Endodermal cell (in vitro differentiated cells): ENCODE measurements at regions not wholly inside any gene's neighbourhood (a gene's known extent, or its start where the extent isn't known, plus 50 kb on each side); places are given as distances from the start of the nearest gene placed in this dataset.

Experiments used
- DNase-seq: peaks from one replicate; pipeline ENCODE4 v3.0.0-alpha.2; 2017
- H3K27ac ChIP-seq: 2 replicates; pipeline ENCODE4 v1.5.1; 2013; ENCODE audit warnings: mild to moderate bottlenecking, low read depth, low read length, moderate library complexity
- H3K27me3 ChIP-seq: 2 replicates; pipeline ENCODE4 v1.6.1; 2013; ENCODE audit warnings: mild to moderate bottlenecking, low read length, moderate library complexity; ENCODE audit not compliant: insufficient read depth, control insufficient read depth, poor library complexity, severe bottlenecking
- H3K36me3 ChIP-seq: 2 replicates; pipeline ENCODE4 v1.7.0; 2013; ENCODE audit warnings: mild to moderate bottlenecking, low read length, moderate library complexity; ENCODE audit not compliant: control insufficient read depth, insufficient read depth
- H3K4me1 ChIP-seq: one replicate; pipeline ENCODE4 v1.7.0; 2013; ENCODE audit warnings: low read length; ENCODE audit not compliant: control insufficient read depth, insufficient read depth
- H3K4me3 ChIP-seq: 2 replicates; pipeline ENCODE4 v1.5.1; 2013; ENCODE audit warnings: mild to moderate bottlenecking, low read length, moderate library complexity
- H3K9ac ChIP-seq: 2 replicates; pipeline ENCODE4 v1.6.1; 2013; ENCODE audit warnings: mild to moderate bottlenecking, low read length, moderate library complexity; ENCODE audit not compliant: poor library complexity, severe bottlenecking; ENCODE audit errors: extremely low read depth
- H3K9me3 ChIP-seq: 2 replicates; pipeline ENCODE4 v1.6.1; 2013; ENCODE audit warnings: mild to moderate bottlenecking, low read length, moderate library complexity; ENCODE audit not compliant: control insufficient read depth
- H3K27ac Mint-ChIP-seq: 2 replicates; pipeline ENCODE4 v1.8.0; 2020; ENCODE audit warnings: mixed read lengths
- H3K27me3 Mint-ChIP-seq: 2 replicates; pipeline ENCODE4 v1.8.0; 2021; ENCODE audit warnings: mild to moderate bottlenecking, mixed read lengths; ENCODE audit not compliant: insufficient read depth
- H3K36me3 Mint-ChIP-seq: 2 replicates; pipeline ENCODE4 v1.8.0; 2020; ENCODE audit warnings: low read depth, mixed read lengths
- H3K4me1 Mint-ChIP-seq: 2 replicates; pipeline ENCODE4 v1.8.0; 2020; ENCODE audit warnings: mixed read lengths
- H3K4me3 Mint-ChIP-seq: 2 replicates; pipeline ENCODE4 v1.8.0; 2020; ENCODE audit warnings: mild to moderate bottlenecking, moderate library complexity, mixed read lengths
- H3K9me3 Mint-ChIP-seq: 2 replicates; pipeline ENCODE4 v1.8.0; 2020; ENCODE audit warnings: mild to moderate bottlenecking, mixed read lengths
- CTCF ChIP-seq: fragments of 200-600 bp; sonication (generic); conservative IDR thresholded peaks from 2 replicates; pipeline ENCODE4 v1.5.0; 2021; ENCODE audit warnings: antibody characterized with exemption, mild to moderate bottlenecking
- WGBS, 2 experiments: methylation state at CpG; one replicate each; pipeline versions ENCODE4 v1.1.5 to v1.1.7; 2013; ENCODE audit warnings: missing lambda C conversion rate in 2 of 2, mixed read lengths in 1 of 2; ENCODE audit not compliant: insufficient coverage in 1 of 2, insufficient read length in 1 of 2; 5-methylcytosine and 5-hydroxymethylcytosine counted together

GRCh38 chr15:94815914-94816313 lies 584.6 kb downstream of the MCTP2 start:
- Mint-ChIP-seq H3K27ac (no peak overlapping the region), H3K4me3 (no peak overlapping the region), H3K36me3 (no peaks in the 10 kb centered on the region), H3K4me1 (no peaks in the 10 kb centered on the region), H3K27me3 (no peaks in the 10 kb centered on the region), H3K9me3 (no peaks in the 10 kb centered on the region)
- Histone ChIP-seq H3K4me3 (no peak overlapping the region), H3K27me3 (no peaks in the 10 kb centered on the region), H3K36me3 (no peaks in the 10 kb centered on the region), H3K9ac (no peak overlapping the region), H3K9me3 (no peaks in the 10 kb centered on the region), H3K4me1 (no peaks in the 10 kb centered on the region), H3K27ac (no peak overlapping the region)
- WGBS, 2 experiments = 91 to 92% methylated on average over 5 of the region's 5 CpGs
- TF ChIP-seq CTCF = no peak
- DNase-seq = no peak

GRCh38 chr15:94829887-94830884 lies 598.8 kb downstream of the MCTP2 start:
- H3K36me3 Mint-ChIP-seq = no peaks in the 10 kb centered on the region
- H3K9me3 ChIP-seq = peaks cover 5% of the 10 kb centered on the region
- DNase-seq = peak; percentile 64

GRCh38 chr15:94834000-94834399 lies 602.6 kb downstream of the MCTP2 start:
- peaks cover 2% of the 10 kb centered on the region for H3K27me3 Mint-ChIP-seq
- H3K36me3 Mint-ChIP-seq = no peaks in the 10 kb centered on the region
- peaks cover 27% of the 10 kb centered on the region for H3K4me1 Mint-ChIP-seq
- TF ChIP-seq CTCF = no peak
- H3K9ac ChIP-seq = no peak overlapping the region
- no peak overlapping the region for H3K4me3 Mint-ChIP-seq
- H3K4me1 ChIP-seq = no peaks in the 10 kb centered on the region
- DNase-seq = no peak
- no peak overlapping the region for H3K27ac ChIP-seq
- 100% methylated on average over 2 of the region's 3 CpGs; no CpG with 5 or more reads in 1 of the 2 experiments for WGBS, 2 experiments
- H3K4me3 ChIP-seq = no peak overlapping the region
- H3K9me3 Mint-ChIP-seq = peaks cover 5% of the 10 kb centered on the region
- peaks cover 11% of the 10 kb centered on the region for H3K9me3 ChIP-seq
- H3K27ac Mint-ChIP-seq = no peak overlapping the region
- H3K36me3 ChIP-seq = no peaks in the 10 kb centered on the region
- no peaks in the 10 kb centered on the region for H3K27me3 ChIP-seq

More at GRCh38 chr15:94829887-94830884, 598.8 kb downstream of the MCTP2 start:
- no peak for TF ChIP-seq CTCF
- no peak overlapping the region for H3K27ac Mint-ChIP-seq
- peaks cover 15% of the 10 kb centered on the region for H3K4me1 Mint-ChIP-seq
- peaks cover 2% of the 10 kb centered on the region for H3K27me3 Mint-ChIP-seq
- H3K27me3 ChIP-seq = no peaks in the 10 kb centered on the region
- H3K9ac ChIP-seq = no peak overlapping the region
- no peak overlapping the region for H3K4me3 Mint-ChIP-seq
- H3K9me3 Mint-ChIP-seq = peaks cover 5% of the 10 kb centered on the region
- no peaks in the 10 kb centered on the region for H3K36me3 ChIP-seq
- WGBS, 2 experiments = 93 to 95% methylated on average over 12 to 15 of the region's 15 CpGs
- H3K27ac ChIP-seq = no peak overlapping the region
- no peaks in the 10 kb centered on the region for H3K4me1 ChIP-seq
- H3K4me3 ChIP-seq = no peak overlapping the region
